GM12878 (cell line): ENCODE measurements at regions not wholly inside any gene's neighbourhood (a gene's known extent, or its start where the extent isn't known, plus 50 kb on each side); places are given as distances from the start of the nearest gene placed in this dataset.
A peak's percentile ranks its signal among the peaks of the same experiment; 100 is the strongest.

Experiments
- ATAC-seq: fragments of 200-7000 bp; cut with Tn5 transposase; 3 replicates; pipeline ENCODE4 v1.9.1; 2020; ENCODE audit warnings: mild to moderate bottlenecking, moderate library complexity
- BruUV-seq: library from RNA; stranded (reverse); fragments of 400-500 nt; replicated peaks from 2 replicates; lab custom pipeline; 2021; lab: Mats Ljungman, UMichigan
- CTCF ChIA-PET: fragments of 300-600 bp; sonication (Branson Sonifier 250); formaldehyde crosslinking; extraction: SDS; loops from one replicate; lab custom pipeline; 2021; ENCODE audit warnings: inconsistent platforms; lab: Yijun Ruan, JAX
- POLR2A ChIA-PET: fragments of 350-600 bp; formaldehyde crosslinking; extraction: SDS; loops from one replicate; lab custom pipeline; 2021; ENCODE audit warnings: inconsistent platforms; lab: Charles Lee
- RAD21 ChIA-PET: fragments of 300-600 bp; sonication (Branson Sonifier 250); formaldehyde crosslinking; loops from one replicate; lab custom pipeline; 2023; ENCODE audit warnings: antibody characterized with exemption; ENCODE audit not compliant: unreplicated experiment; lab: Charles Lee
- SMC1A ChIA-PET: fragments of 300-600 bp; sonication (Branson Sonifier 250); formaldehyde crosslinking; loops from one replicate; lab custom pipeline; 2023; ENCODE audit not compliant: unreplicated experiment, uncharacterized antibody; lab: Charles Lee
- DNase-seq: peaks from one replicate; pipeline ENCODE4 v3.0.0-alpha.2; 2011; ENCODE audit warnings: low read depth, low spot score
- FAIRE-seq: peaks from 3 replicates; lab custom pipeline; 2011; peaks lifted over from hg19 to GRCh38; lab: Jason Lieb, UNC
- H2AFZ ChIP-seq: 2 replicates; pipeline ENCODE4 v1.6.0; 2011; ENCODE audit warnings: low read depth, low read length, control low read depth; ENCODE audit not compliant: control insufficient read depth
- H3K27ac ChIP-seq: 2 replicates; pipeline ENCODE4 v1.5.1; 2011; ENCODE audit warnings: control low read depth; ENCODE audit not compliant: control insufficient read depth, insufficient read depth
- H3K27me3 ChIP-seq, 2 experiments: replicated peaks in 1 of 2; 2 replicates each; pipeline versions ENCODE4 v1.6.0 to v1.6.1; 2011; ENCODE audit warnings: low read length in 1 of 2; ENCODE audit not compliant: control insufficient read depth in 2 of 2, insufficient read depth in 2 of 2
- H3K36me3 ChIP-seq, 2 experiments: 2 replicates each; pipeline ENCODE4 v1.5.1; 2011; ENCODE audit warnings: low read length in 1 of 2; ENCODE audit not compliant: control insufficient read depth in 2 of 2, insufficient read depth in 2 of 2
- H3K4me1 ChIP-seq: 2 replicates; pipeline ENCODE4 v1.6.1; 2011; ENCODE audit warnings: mild to moderate bottlenecking, low read length, moderate library complexity, mixed read lengths; ENCODE audit not compliant: control insufficient read depth, insufficient read depth
- H3K4me2 ChIP-seq: 2 replicates; pipeline ENCODE4 v1.6.0; 2011; ENCODE audit warnings: control low read depth; ENCODE audit not compliant: control insufficient read depth, insufficient read depth
- H3K4me3 ChIP-seq: fragments of 200-600 bp; sonication (generic); 2 replicates; pipeline ENCODE4 v1.5.1; 2016
- H3K79me2 ChIP-seq: 2 replicates; pipeline ENCODE4 v1.6.0; 2011; ENCODE audit warnings: low read length; ENCODE audit not compliant: control insufficient read depth, insufficient read depth
- H3K9ac ChIP-seq: 2 replicates; pipeline ENCODE4 v1.8.0; 2011; ENCODE audit warnings: low read length, control low read depth, mixed read lengths; ENCODE audit not compliant: control insufficient read depth, insufficient read depth
- H3K9me3 ChIP-seq: replicated peaks from 3 replicates; pipeline ENCODE4 v1.5.1; 2011; ENCODE audit warnings: mild to moderate bottlenecking, low read length; ENCODE audit not compliant: control insufficient read depth, insufficient read depth
- H4K20me1 ChIP-seq: 2 replicates; pipeline ENCODE4 v1.6.0; 2011; ENCODE audit not compliant: control insufficient read depth, insufficient read depth
- CEBPB ChIP-seq, 2 experiments: fragments of 150-350 bp in 1 of 2; IDR thresholded peaks; 2 replicates each; pipeline ENCODE4 v1.6.1; 2012 to 2014; ENCODE audit warnings: low read depth in 2 of 2, low read length in 2 of 2, borderline replicate concordance in 1 of 2, inconsistent platforms in 1 of 2
- CEBPZ ChIP-seq: fragments of 150-350 bp; IDR thresholded peaks from 2 replicates; pipeline ENCODE4 v1.6.1; 2016; ENCODE audit warnings: low read depth, low read length
- CHD1 ChIP-seq: IDR thresholded peaks from 2 replicates; pipeline ENCODE4 v1.6.1; 2012; ENCODE audit warnings: low read depth, low read length, improper control_type of control experiment
- EGR1 ChIP-seq, 2 experiments: IDR thresholded peaks; 1 replicate in 1 of 2; 2 replicates in 1 of 2; pipeline ENCODE4 v1.6.1; 2011 to 2012; ENCODE audit warnings: low read depth in 2 of 2, low read length in 2 of 2, borderline replicate concordance in 1 of 2, mild to moderate bottlenecking in 1 of 2, moderate library complexity in 1 of 2
- HDAC2 ChIP-seq: fragments of 200-600 bp; sonication (generic); IDR thresholded peaks from 2 replicates; pipeline ENCODE4 v1.6.1; 2017
- HDAC6 ChIP-seq: fragments of 200-600 bp; sonication (generic); IDR thresholded peaks from one replicate; pipeline ENCODE4 v1.8.0; 2017; ENCODE audit warnings: antibody characterized with exemption; ENCODE audit not compliant: unreplicated experiment
- HDGF ChIP-seq: fragments of 450-650 bp; IDR thresholded peaks from 2 replicates; pipeline ENCODE4 v1.6.1; 2016; ENCODE audit warnings: antibody characterized with exemption
- IRF3 ChIP-seq: fragments of 450-650 bp; IDR thresholded peaks from 2 replicates; pipeline ENCODE4 v1.6.1; 2014; ENCODE audit warnings: mild to moderate bottlenecking
- MTA3 ChIP-seq: IDR thresholded peaks from 2 replicates; pipeline ENCODE4 v1.6.1; 2012; ENCODE audit warnings: low read length, inconsistent platforms, borderline replicate concordance
- PAX5 ChIP-seq: IDR thresholded peaks from 2 replicates; pipeline ENCODE4 v1.6.1; 2011; ENCODE audit warnings: low read depth, low read length, borderline replicate concordance
- PAX8 ChIP-seq: fragments of 450-650 bp; IDR thresholded peaks from 2 replicates; pipeline ENCODE4 v1.6.1; 2017; ENCODE audit warnings: mild to moderate bottlenecking, moderate library complexity
- SMARCA5 ChIP-seq: fragments of 450-650 bp; IDR thresholded peaks from 2 replicates; pipeline ENCODE4 v1.6.1; 2017; ENCODE audit warnings: mild to moderate bottlenecking
- STAT3 ChIP-seq: IDR thresholded peaks from 2 replicates; pipeline ENCODE4 v1.6.1; 2011; ENCODE audit warnings: low read depth, low read length, improper control_type of control experiment
- WGBS: methylation state at CpG from one replicate; pipeline ENCODE4 v1.1.6; 2016; ENCODE audit warnings: low lambda C conversion rate; ENCODE audit not compliant: insufficient replicate concordance, insufficient coverage; ENCODE audit errors: missing lambda C conversion rate; 5-methylcytosine and 5-hydroxymethylcytosine counted together
- in situ Hi-C: fragments of 300-500 bp; cut with MboI; formaldehyde crosslinking; loops from 9 replicates; pipeline ENCODE4 v1.14.3; 2018; ENCODE audit warnings: mixed read lengths
- intact Hi-C: fragments of 100-400 bp; cut with micrococcal nuclease; formaldehyde crosslinking; loops from one replicate; pipeline ENCODE4 v1.14.2; 2022; ENCODE audit not compliant: unreplicated experiment

- TF ChIP-seq HDAC2 (no peak), PAX5 (no peak)
These were observed 275.5 kb downstream of the EFNB2 start (continued) for GRCh38 chr13:106259928-106260327.

- no TSS peak for BruUV-seq
- no peaks in the 10 kb centered on the region for H3K9me3 ChIP-seq
- TF ChIP-seq SMARCA5 (no peak), STAT3 (no peak), HDAC6 (no peak)
- TF ChIP-seq, all 136 proteins: peak for 0
- Histone ChIP-seq H3K4me3 (no peak overlapping the region), H3K4me2 (no peak overlapping the region), H2AFZ (no peak overlapping the region), H3K27me3 (no peaks in the 10 kb centered on the region), H3K4me1 (no peaks in the 10 kb centered on the region), H3K27ac (no peak overlapping the region), H3K79me2 (no peaks in the 10 kb centered on the region), H3K36me3 (no peaks in the 10 kb centered on the region), H3K9ac (no peak overlapping the region), H4K20me1 (no peaks in the 10 kb centered on the region)
- POLR2A ChIA-PET = no interaction called here
- DNase-seq = no peak
- 10% methylated on average over 4 of the region's 4 CpGs for WGBS
- CTCF ChIA-PET = no interaction called here
- ATAC-seq = peak; percentile 37; the same call in 2 of the 3 replicates
- intact Hi-C loops (no loop called here), in situ Hi-C loops (no loop called here)
- SMC1A ChIA-PET = no interaction called here
- RAD21 ChIA-PET = no interaction called here
- FAIRE-seq = no peak
These were observed 288.7 kb downstream of the EFNB2 start for GRCh38 chr13:106246666-106247188.

GRCh38 chr13:106246242-106246641 is 289.2 kb downstream of the EFNB2 start:
- no peak for ATAC-seq
- H3K79me2 ChIP-seq = no peaks in the 10 kb centered on the region
- WGBS = 70% methylated on average over 3 of the region's 3 CpGs
- TF ChIP-seq PAX8 = no peak
- no peak for TF ChIP-seq MTA3
- no peak for TF ChIP-seq IRF3
- TF ChIP-seq CEBPB (IDR thresholded peaks at IDR 0.05; ENCODE audit: borderline replicate concordance in 1 of 2, low read depth in 2 of 2, low read length in 2 of 2) = no peak
- no peak for TF ChIP-seq CEBPZ
- TF ChIP-seq HDGF = no peak
- no peak for TF ChIP-seq EGR1 (IDR thresholded peaks at IDR 0.05; ENCODE audit: borderline replicate concordance in 1 of 2, low read depth in 2 of 2, low read length in 2 of 2)
- no peak for TF ChIP-seq CHD1
- no peak for DNase-seq
- H3K4me2 ChIP-seq = no peak overlapping the region
- ChIA-PET POLR2A (no interaction called here), RAD21 (no interaction called here), SMC1A (no interaction called here), CTCF (no interaction called here)
- intact Hi-C loops = no loop called here
- H3K9me3 ChIP-seq = no peaks in the 10 kb centered on the region
- in situ Hi-C loops = no loop called here
- no peak overlapping the region for H3K4me3 ChIP-seq
- no peaks in the 10 kb centered on the region for H3K36me3 ChIP-seq
- no peak for FAIRE-seq
- H3K27ac ChIP-seq = no peak overlapping the region
- H3K27me3 ChIP-seq = no peaks in the 10 kb centered on the region
- no peaks in the 10 kb centered on the region for H3K4me1 ChIP-seq
- no peak overlapping the region for H3K9ac ChIP-seq
- no peaks in the 10 kb centered on the region for H4K20me1 ChIP-seq
- no peak overlapping the region for H2AFZ ChIP-seq
- BruUV-seq = no TSS peak
